Activated naive CD8-positive, alpha-beta T cell treated with anti-CD3 and anti-CD28 coated beads, Interleukin-2, amount 50 U/mL, for 24 hours (primary cell): ENCODE measurements at regions not wholly inside any gene's neighbourhood (a gene's known extent, or its start where the extent isn't known, plus 50 kb on each side); places are given as distances from the start of the nearest gene placed in this dataset.

Experiments used
- ATAC-seq: fragments of 150-1000 bp; cut with Tn5 transposase; one replicate; pipeline ENCODE4 v1.10.0; 2021
- DNase-seq: peaks from one replicate; pipeline ENCODE4 v3.0.0; 2021
- H3K27ac Mint-ChIP-seq: one replicate; pipeline ENCODE4 v1.8.0; 2021; ENCODE audit warnings: mild to moderate bottlenecking, mixed read lengths
- H3K27me3 Mint-ChIP-seq: one replicate; pipeline ENCODE4 v1.8.0; 2021; ENCODE audit warnings: mixed read lengths
- H3K36me3 Mint-ChIP-seq: one replicate; pipeline ENCODE4 v1.8.0; 2021; ENCODE audit warnings: low read depth, mixed read lengths
- H3K4me1 Mint-ChIP-seq: one replicate; pipeline ENCODE4 v1.8.0; 2021; ENCODE audit warnings: mixed read lengths
- H3K4me3 Mint-ChIP-seq: one replicate; pipeline ENCODE4 v1.8.0; 2021; ENCODE audit warnings: mild to moderate bottlenecking, moderate library complexity, mixed read lengths
- H3K9me3 Mint-ChIP-seq: one replicate; pipeline ENCODE4 v1.8.0; 2021; ENCODE audit warnings: mixed read lengths

DNA sequence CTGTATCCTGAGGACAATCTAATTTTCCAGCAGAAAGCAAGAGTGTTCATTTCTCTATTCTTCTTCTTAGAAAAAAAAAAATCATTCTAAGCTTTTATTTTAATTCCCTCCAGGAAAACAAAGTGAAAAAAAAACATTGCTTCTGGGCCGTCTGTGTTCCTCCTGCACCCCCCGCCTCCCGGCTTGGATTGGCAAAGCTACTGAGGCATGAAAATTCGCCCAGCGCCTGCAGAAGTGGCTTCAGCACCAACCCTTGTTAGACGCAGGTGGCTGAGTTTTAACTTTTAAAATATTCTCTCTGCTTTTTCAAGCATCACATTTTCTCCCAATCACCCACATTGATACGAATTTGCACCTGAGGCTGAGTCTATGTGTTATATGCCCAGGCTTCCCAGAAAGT, 401.6 kb downstream of the BRD1 start:
- Mint-ChIP-seq H3K36me3 (no peaks in the 10 kb centered on the region), H3K4me3 (no peak overlapping the region), H3K4me1 (no peaks in the 10 kb centered on the region), H3K9me3 (no peaks in the 10 kb centered on the region), H3K27ac (no peak overlapping the region), H3K27me3 (peaks cover 10% of the 10 kb centered on the region)
- DNase-seq (no peak), ATAC-seq (no peak)

DNA sequence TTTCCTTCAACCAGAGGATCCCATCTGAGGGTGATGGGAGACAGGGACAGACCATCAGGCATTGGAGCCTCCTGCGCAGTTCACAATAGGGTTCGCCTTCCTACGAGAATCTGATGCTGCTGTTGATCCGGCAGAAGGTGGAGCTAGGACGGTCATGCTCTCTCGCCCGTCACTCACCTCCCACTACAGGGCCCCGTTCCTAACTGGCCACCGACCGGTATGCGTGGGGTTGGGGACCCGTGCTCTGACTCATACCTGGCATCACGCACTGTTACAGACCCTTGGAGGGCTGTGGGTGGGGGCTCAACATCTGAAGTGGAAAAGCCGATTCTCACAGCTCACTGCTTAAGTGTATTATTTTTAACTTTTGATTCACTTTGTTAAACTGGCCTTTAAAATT, 402.3 kb downstream of the BRD1 start:
- peaks cover 9% of the 10 kb centered on the region for H3K27me3 Mint-ChIP-seq
- no peak for DNase-seq
- H3K36me3 Mint-ChIP-seq, result no peaks in the 10 kb centered on the region
- peaks cover 5% of the 10 kb centered on the region for H3K9me3 Mint-ChIP-seq
- no peak overlapping the region for H3K27ac Mint-ChIP-seq
- H3K4me1 Mint-ChIP-seq, result no peaks in the 10 kb centered on the region
- no peak overlapping the region for H3K4me3 Mint-ChIP-seq
- no peak for ATAC-seq

GRCh38 chr22:49424893-49425270, 402.8 kb downstream of the BRD1 start:
- Mint-ChIP-seq H3K27me3 (peaks cover 6% of the 10 kb centered on the region), H3K4me1 (no peaks in the 10 kb centered on the region), H3K4me3 (no peak overlapping the region), H3K36me3 (no peaks in the 10 kb centered on the region), H3K27ac (no peak overlapping the region), H3K9me3 (peaks cover 5% of the 10 kb centered on the region)
- no peak for ATAC-seq
- DNase-seq, result no peak

- no peak overlapping the region for H3K4me3 Mint-ChIP-seq
- H3K9me3 Mint-ChIP-seq, result peaks cover 5% of the 10 kb centered on the region
- DNase-seq (no peak), ATAC-seq (no peak)
- peaks cover 2% of the 10 kb centered on the region for H3K27me3 Mint-ChIP-seq
- no peak overlapping the region for H3K27ac Mint-ChIP-seq
- peaks cover 2% of the 10 kb centered on the region for H3K36me3 Mint-ChIP-seq
- no peaks in the 10 kb centered on the region for H3K4me1 Mint-ChIP-seq
Observed at GRCh38 chr22:49423125-49423650, 404.5 kb downstream of the BRD1 start.

DNA sequence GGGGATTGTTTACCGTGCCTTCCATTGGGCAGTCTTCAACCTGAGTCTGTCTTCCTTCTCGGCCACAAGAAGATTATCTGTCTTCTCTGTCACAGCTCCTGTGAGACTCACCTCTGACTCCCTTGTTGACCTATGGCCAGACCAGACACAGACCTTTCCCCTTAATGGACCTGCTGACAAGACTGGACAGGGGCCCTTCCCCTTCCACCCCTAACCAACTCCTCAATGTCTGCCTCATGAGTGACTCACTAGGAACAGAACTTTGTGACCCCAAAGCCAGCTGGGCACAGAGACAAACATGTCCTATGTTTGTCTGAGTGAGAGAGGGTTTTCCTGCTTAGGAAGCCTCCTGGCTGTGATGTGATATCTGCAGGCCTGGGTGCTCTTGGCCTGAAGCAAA, 405.0 kb downstream of the BRD1 start:
- Mint-ChIP-seq H3K27me3 (peaks cover 2% of the 10 kb centered on the region), H3K4me3 (no peak overlapping the region), H3K9me3 (peaks cover 5% of the 10 kb centered on the region), H3K27ac (no peak overlapping the region), H3K36me3 (peaks cover 2% of the 10 kb centered on the region), H3K4me1 (no peaks in the 10 kb centered on the region)
- DNase-seq (no peak), ATAC-seq (no peak)

- Mint-ChIP-seq H3K4me1 (no peaks in the 10 kb centered on the region), H3K4me3 (no peak overlapping the region), H3K36me3 (peaks cover 2% of the 10 kb centered on the region), H3K9me3 (peaks cover 5% of the 10 kb centered on the region), H3K27me3 (peaks cover 4% of the 10 kb centered on the region), H3K27ac (no peak overlapping the region)
- no peak for DNase-seq
- ATAC-seq, result no peak
Observed at GRCh38 chr22:49420651-49421050, 407.0 kb downstream of the BRD1 start.

GRCh38 chr22:49419661-49420060, 408.0 kb downstream of the BRD1 start:
- H3K27me3 Mint-ChIP-seq, result peaks cover 4% of the 10 kb centered on the region
- H3K36me3 Mint-ChIP-seq, result peaks cover 2% of the 10 kb centered on the region
- H3K4me3 Mint-ChIP-seq, result no peak overlapping the region
- H3K27ac Mint-ChIP-seq, result no peak overlapping the region
- no peaks in the 10 kb centered on the region for H3K4me1 Mint-ChIP-seq
- DNase-seq (no peak), ATAC-seq (no peak)
- H3K9me3 Mint-ChIP-seq, result peaks cover 5% of the 10 kb centered on the region

DNA sequence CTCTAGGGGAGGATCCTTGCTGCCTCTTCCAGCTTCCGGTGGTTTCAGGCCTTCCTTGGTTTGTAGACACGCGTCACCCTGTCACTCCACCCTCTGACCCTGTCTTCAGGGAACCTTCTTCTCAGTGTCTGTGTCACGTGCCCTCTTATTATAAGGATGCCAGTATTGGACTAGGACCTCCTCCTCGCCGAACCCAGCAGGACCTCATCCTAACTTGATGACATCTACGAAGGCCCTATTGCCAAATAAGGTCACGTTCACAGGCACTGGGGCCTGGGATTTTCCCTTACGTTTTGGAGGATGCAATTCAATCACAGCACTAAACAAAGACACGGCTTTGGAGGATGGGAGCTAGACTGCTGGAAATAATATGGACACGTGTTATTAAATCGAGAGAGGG, 408.7 kb downstream of the BRD1 start:
- Mint-ChIP-seq H3K36me3 (peaks cover 2% of the 10 kb centered on the region), H3K4me3 (no peak overlapping the region), H3K9me3 (peaks cover 5% of the 10 kb centered on the region), H3K4me1 (no peaks in the 10 kb centered on the region), H3K27me3 (peaks cover 4% of the 10 kb centered on the region), H3K27ac (no peak overlapping the region)
- ATAC-seq, result no peak
- no peak for DNase-seq

DNA sequence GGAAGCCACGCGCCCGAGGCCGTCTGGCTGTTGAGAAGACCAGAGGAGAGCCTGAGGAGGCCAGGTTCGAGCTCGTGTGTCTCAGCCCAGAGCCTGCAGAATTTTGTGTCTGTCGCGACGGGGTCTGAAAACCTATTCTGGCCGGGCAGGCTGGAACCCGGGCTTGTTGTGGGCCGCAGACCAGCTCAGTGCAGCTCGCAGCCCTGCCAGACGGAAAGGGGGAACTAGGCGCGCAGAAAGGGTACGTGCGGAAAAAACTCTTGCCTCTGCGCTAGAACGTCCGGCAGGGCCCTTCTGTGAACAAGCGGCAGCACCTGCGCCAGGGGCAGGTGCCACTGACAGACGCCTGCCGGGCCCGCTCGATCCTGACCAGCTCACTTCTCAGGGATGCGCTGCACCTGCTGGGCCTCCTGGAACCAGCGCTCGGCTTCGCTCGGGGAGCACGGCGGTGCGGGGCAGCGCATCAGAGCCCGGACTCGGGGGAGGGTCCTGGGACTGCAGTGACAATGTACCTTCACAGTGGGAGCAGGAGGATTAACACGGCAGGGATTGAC, 409.3 kb downstream of the BRD1 start:
- Mint-ChIP-seq H3K9me3 (peaks cover 5% of the 10 kb centered on the region), H3K27ac (no peak overlapping the region), H3K27me3 (peaks cover 4% of the 10 kb centered on the region), H3K4me3 (no peak overlapping the region), H3K36me3 (peaks cover 2% of the 10 kb centered on the region), H3K4me1 (no peaks in the 10 kb centered on the region)
- ATAC-seq (no peak), DNase-seq (no peak)

DNA sequence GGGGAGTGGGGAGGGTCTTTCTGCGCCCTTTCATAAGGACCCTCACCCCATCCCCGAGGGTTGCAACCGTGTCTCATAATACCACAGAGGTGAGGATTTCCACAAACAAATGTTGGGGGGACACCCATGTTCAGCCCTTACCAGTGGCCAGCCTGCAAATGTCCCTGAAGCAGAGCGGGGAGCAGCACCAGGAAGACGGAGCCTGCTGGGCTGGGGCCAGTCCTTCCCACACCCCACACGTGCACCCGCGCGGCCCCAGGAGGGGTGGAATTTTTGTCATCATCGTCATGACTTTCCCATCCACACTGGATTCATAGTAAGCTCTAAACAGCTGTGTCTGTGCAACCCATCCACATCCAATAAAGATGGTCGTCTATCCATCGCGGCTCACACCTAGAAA, 409.8 kb downstream of the BRD1 start:
- Mint-ChIP-seq H3K4me1 (no peaks in the 10 kb centered on the region), H3K9me3 (peaks cover 5% of the 10 kb centered on the region), H3K27ac (no peak overlapping the region), H3K36me3 (peaks cover 2% of the 10 kb centered on the region), H3K4me3 (no peak overlapping the region), H3K27me3 (peaks cover 4% of the 10 kb centered on the region)
- DNase-seq, result no peak
- ATAC-seq, result no peak

- H3K4me3 Mint-ChIP-seq, result no peak overlapping the region
- H3K27me3 Mint-ChIP-seq, result peaks cover 4% of the 10 kb centered on the region
- no peaks in the 10 kb centered on the region for H3K4me1 Mint-ChIP-seq
- DNase-seq, result no peak
- peaks cover 2% of the 10 kb centered on the region for H3K36me3 Mint-ChIP-seq
- H3K27ac Mint-ChIP-seq, result no peak overlapping the region
- no peak for ATAC-seq
- peaks cover 5% of the 10 kb centered on the region for H3K9me3 Mint-ChIP-seq
Observed at GRCh38 chr22:49417326-49417725, 410.3 kb downstream of the BRD1 start.

GRCh38 chr22:49415151-49415951, 412.3 kb downstream of the BRD1 start:
- Mint-ChIP-seq H3K27ac (no peak overlapping the region), H3K27me3 (peaks cover 10% of the 10 kb centered on the region), H3K36me3 (peaks cover 2% of the 10 kb centered on the region), H3K9me3 (no peaks in the 10 kb centered on the region), H3K4me1 (no peaks in the 10 kb centered on the region), H3K4me3 (no peak overlapping the region)
- DNase-seq (no peak), ATAC-seq (no peak)

DNA sequence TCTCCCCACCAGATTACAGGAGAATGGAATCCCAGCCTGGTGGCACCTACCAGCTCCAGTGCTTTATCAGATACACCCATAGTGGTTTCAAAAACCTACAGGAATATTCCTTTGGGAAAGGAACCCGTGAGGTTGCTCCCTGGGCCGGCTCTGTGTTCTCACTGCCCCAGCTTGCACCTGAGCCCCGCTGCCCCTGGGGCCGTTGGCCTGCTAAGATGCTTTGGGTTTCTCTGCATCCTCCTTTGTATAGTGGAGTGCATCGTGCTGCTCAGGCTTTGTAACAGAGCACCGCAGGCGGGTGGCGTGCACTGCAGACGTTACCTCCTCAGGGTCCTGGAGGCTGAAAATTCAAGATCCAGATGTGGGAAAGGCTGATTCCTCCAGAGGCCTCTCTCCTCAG, 414.1 kb downstream of the BRD1 start:
- Mint-ChIP-seq H3K4me1 (no peaks in the 10 kb centered on the region), H3K27ac (no peak overlapping the region), H3K27me3 (peaks cover 12% of the 10 kb centered on the region), H3K4me3 (no peak overlapping the region), H3K36me3 (no peaks in the 10 kb centered on the region), H3K9me3 (peaks cover 6% of the 10 kb centered on the region)
- ATAC-seq (no peak), DNase-seq (no peak)

- peaks cover 12% of the 10 kb centered on the region for H3K27me3 Mint-ChIP-seq
- peaks cover 6% of the 10 kb centered on the region for H3K9me3 Mint-ChIP-seq
- ATAC-seq, result no peak
- H3K36me3 Mint-ChIP-seq, result no peaks in the 10 kb centered on the region
- H3K27ac Mint-ChIP-seq, result no peak overlapping the region
- no peak overlapping the region for H3K4me3 Mint-ChIP-seq
- no peaks in the 10 kb centered on the region for H3K4me1 Mint-ChIP-seq
- DNase-seq, result no peak
Observed at GRCh38 chr22:49413146-49413545, 414.5 kb downstream of the BRD1 start.

GRCh38 chr22:49412236-49412635, 415.4 kb downstream of the BRD1 start:
- peaks cover 11% of the 10 kb centered on the region for H3K27me3 Mint-ChIP-seq
- no peak overlapping the region for H3K4me3 Mint-ChIP-seq
- H3K4me1 Mint-ChIP-seq, result no peaks in the 10 kb centered on the region
- no peak for ATAC-seq
- DNase-seq, result no peak
- H3K9me3 Mint-ChIP-seq, result peaks cover 6% of the 10 kb centered on the region
- H3K27ac Mint-ChIP-seq, result no peak overlapping the region
- no peaks in the 10 kb centered on the region for H3K36me3 Mint-ChIP-seq
